ENCODE measurements at regions not wholly inside any gene's neighbourhood (a gene's known extent, or its start where the extent isn't known, plus 50 kb on each side); places are given as distances from the start of the nearest gene placed in this dataset.
"Not testable (repeated sequence)": the region's sequence is repeated elsewhere in the genome, so short reads cannot be mapped to it uniquely, and the experiment has no call there.

GRCh38 chr11:36736103-36736502 lies 138.1 kb upstream of the RAG2 start:
- peak; percentile 51 for DNase-seq

GRCh38 chr11:36733721-36734120 lies 135.7 kb upstream of the RAG2 start:
- DNase-seq = not testable (repeated sequence)

- no peak for DNase-seq
Observed at GRCh38 chr11:36730761-36731160, 132.7 kb upstream of the RAG2 start.

GRCh38 chr11:36729825-36730224 lies 131.8 kb upstream of the RAG2 start:
- no peak for DNase-seq

DNA sequence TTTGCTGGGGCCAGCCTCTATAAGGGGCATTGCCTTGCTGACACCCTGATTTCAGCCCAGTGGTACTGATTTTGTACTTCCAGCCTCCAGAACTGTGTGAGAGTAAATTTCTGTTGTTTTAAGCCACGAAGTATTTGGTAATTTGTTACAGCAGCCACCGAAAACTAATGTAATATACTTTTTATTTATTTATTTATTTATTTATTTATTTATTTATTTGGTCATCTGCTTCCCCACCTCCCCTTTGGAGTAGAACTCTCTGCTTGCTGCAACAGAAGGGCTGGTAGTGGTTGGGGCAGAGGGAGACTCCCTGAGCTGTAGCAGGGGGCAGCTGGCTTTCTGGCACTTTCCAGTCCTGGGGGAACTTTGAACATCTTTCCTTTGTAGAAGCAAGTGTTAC lies 128.4 kb upstream of the RAG2 start:
- DNase-seq = no peak

GRCh38 chr11:36724742-36725385 lies 126.8 kb upstream of the RAG2 start:
- DNase-seq = peak; percentile 76

DNA sequence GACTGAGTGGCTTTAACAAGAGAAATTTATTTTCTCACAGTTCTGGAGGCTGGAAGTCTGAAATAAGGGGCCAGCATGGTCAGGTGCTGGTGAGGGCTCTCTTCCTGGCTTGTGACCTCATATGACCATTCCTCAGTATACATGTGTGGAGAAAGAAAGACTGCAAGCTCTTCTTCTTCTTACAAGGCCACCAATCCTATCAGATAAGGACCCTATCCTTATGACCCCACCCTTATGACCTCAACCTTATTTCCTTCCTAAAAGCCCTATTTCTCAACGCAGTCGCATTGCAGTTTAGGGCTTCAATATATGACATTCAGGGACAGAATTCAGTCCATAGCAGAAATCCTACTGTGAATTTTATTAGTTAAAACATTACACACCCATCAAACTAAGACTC lies 124.4 kb upstream of the RAG2 start:
- DNase-seq = peak; percentile 8

DNA sequence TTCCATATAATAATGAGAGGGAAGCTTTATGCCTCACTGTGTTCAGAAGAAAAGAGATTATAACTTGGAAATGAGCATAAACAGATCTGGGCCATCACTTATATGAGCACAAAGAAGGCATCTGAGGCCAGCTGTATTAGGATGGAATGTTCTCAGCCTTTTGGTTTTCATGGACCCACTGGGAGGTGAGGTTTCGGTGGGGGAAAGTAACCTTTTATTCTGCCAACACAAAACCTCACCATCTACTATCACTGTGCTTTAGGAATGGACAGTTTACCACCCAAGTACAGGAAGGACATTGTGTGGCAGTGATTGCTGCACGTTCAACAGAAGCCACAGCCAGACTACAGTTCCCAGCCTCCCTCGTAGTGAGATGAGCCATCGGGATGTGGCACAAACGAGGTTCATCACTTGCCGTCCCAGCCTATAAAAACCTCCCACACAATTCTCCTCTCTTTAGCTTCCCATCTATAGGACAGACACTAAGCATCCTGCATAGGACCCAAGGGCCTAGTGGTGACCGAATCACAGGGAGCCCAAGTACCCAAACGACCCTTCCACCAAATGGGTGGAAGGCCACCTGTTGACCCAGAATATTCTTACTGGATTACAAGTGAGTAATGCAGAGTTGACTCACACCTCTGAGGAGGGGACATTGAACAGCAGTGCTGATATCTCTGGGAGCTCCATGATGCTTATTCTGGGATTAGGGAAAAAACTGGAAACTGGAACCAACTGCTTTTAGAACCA lies 121.5 kb upstream of the RAG2 start:
- no peak for DNase-seq

DNA sequence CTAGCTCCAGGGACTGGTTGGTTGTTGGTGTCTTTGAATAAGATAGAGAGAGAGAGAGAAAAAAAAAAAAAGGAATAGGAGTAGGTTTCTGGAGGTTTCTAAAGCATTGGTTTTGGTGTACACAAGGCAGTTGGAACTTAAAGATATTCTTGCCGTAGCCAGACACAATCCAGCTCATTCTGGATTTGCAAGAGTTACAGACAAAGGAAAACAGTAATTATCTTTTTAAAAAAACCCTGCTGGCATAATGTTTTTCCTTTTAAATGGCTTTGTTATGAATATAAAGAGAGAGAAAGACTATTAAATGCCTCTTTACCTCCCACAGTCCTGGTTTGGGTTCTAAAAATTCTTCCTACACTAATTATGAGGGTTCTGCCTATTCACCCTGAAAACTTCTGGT lies 120.4 kb upstream of the RAG2 start:
- DNase-seq = no peak

- DNase-seq = peak; percentile 92
Observed at GRCh38 chr11:36713715-36714114, 115.7 kb upstream of the RAG2 start.

DNA sequence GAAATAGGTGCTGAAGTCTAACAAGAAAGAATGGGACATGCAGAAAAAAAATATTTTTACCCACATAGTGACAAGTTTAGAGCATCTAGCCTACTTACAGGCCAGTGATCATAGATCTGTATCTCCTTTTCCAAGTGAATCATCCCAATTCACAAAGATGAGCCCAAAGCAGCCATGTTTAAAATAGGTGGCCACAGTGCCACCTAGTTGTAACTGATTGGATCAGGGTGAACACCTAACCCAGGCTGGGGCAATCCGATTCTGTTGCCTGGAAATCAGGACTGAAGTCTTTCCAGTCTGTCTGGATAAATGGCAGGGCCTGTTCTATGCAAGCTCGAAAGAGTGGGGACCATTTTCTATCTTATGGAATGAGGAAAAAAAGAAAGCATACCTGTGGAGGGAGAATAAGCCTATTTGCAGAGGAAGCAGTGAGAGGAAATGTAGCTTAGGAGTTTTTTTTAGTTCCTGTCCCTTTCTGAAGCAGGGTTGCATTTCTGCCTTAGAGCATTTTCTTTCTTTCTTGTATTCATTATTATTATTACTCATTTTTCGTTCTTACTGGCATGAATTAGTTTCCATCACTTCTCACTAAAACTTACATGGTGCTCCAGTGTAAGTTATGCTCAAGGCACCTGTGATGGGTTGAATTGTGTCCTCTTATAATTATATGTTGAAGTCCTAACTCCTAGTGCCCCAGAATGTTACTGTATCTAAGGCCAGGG lies 113.2 kb upstream of the RAG2 start:
- DNase-seq = no peak

All from MV-4-11 (cell line).